ENCODE measurements at regions not wholly inside any gene's neighbourhood (a gene's known extent, or its start where the extent isn't known, plus 50 kb on each side); places are given as distances from the start of the nearest gene placed in this dataset.

- TF ChIP-seq CTCF (IDR thresholded peaks at IDR 0.05) (no peak), EP300 (IDR thresholded peaks at IDR 0.05) (no peak), POLR2A (IDR thresholded peaks at IDR 0.05) (no peak)
Observed at GRCh38 chr5:33174383-33174782, 266.4 kb upstream of the TARS1 start.

Measured in ovary (tissue), 3 donors.